Liver (tissue), 8 donors: ENCODE measurements at regions not wholly inside any gene's neighbourhood (a gene's known extent, or its start where the extent isn't known, plus 50 kb on each side); places are given as distances from the start of the nearest gene placed in this dataset.

Source experiments
- DNase-seq: peaks from one replicate; pipeline ENCODE4 v3.0.0-alpha.2; 2017; ENCODE audit warnings: low spot score
- H3K27ac ChIP-seq, 2 donors: one replicate each; pipeline ENCODE4 v1.7.0; 2013; ENCODE audit warnings: inconsistent platforms in 2 of 2, low read length in 2 of 2, control low read depth in 1 of 2, low read depth in 1 of 2, mild to moderate bottlenecking in 1 of 2
- H3K27me3 ChIP-seq, 4 donors: one replicate each; pipeline versions ENCODE4 v1.6.1 to v1.7.0; 2013; ENCODE audit warnings: low read length in 3 of 4, inconsistent platforms in 1 of 4, mild to moderate bottlenecking in 1 of 4, moderate library complexity in 1 of 4; ENCODE audit not compliant: control insufficient read depth in 4 of 4, insufficient read depth in 4 of 4
- H3K36me3 ChIP-seq, 4 donors: one replicate each; pipeline versions ENCODE4 v1.6.1 to v1.7.0; 2013; ENCODE audit warnings: low read length in 3 of 4, mild to moderate bottlenecking in 3 of 4, low read depth in 1 of 4, moderate library complexity in 1 of 4; ENCODE audit not compliant: control insufficient read depth in 4 of 4, insufficient read depth in 3 of 4
- H3K4me1 ChIP-seq, 4 donors: one replicate each; pipeline versions ENCODE4 v1.6.1 to v1.7.0; 2013; ENCODE audit warnings: low read length in 3 of 4, mild to moderate bottlenecking in 3 of 4, moderate library complexity in 1 of 4; ENCODE audit not compliant: control insufficient read depth in 4 of 4, insufficient read depth in 4 of 4
- H3K4me3 ChIP-seq, 3 donors: one replicate each; pipeline versions ENCODE4 v1.6.1 to v1.7.0; 2013; ENCODE audit warnings: low read length in 3 of 3, control low read depth in 1 of 3, low read depth in 1 of 3, mild to moderate bottlenecking in 1 of 3
- H3K9ac ChIP-seq, 2 donors: one replicate each; pipeline ENCODE4 v1.7.0; 2013; ENCODE audit warnings: low read length in 2 of 2, mild to moderate bottlenecking in 2 of 2, moderate library complexity in 2 of 2, control low read depth in 1 of 2, low read depth in 1 of 2
- H3K9me3 ChIP-seq, 4 donors: one replicate each; pipeline versions ENCODE4 v1.6.1 to v1.7.0; 2013; ENCODE audit warnings: low read length in 3 of 4; ENCODE audit not compliant: control insufficient read depth in 4 of 4
- ATF3 ChIP-seq: IDR thresholded peaks from 2 replicates; pipeline ENCODE4 v1.6.1; 2016; ENCODE audit warnings: antibody characterized with exemption
- CTCF ChIP-seq: fragments of 150-350 bp; IDR thresholded peaks from 2 replicates; pipeline ENCODE4 v1.5.1; 2017; ENCODE audit warnings: improper control_type of control experiment, low read depth, low read length; ENCODE audit not compliant: missing input control
- EGR1 ChIP-seq, 2 donors: IDR thresholded peaks; 2 replicates each; pipeline ENCODE4 v1.6.1; 2016 to 2018; ENCODE audit warnings: antibody characterized with exemption in 2 of 2, low read depth in 2 of 2
- FOXA2 ChIP-seq: IDR thresholded peaks from 2 replicates; pipeline ENCODE4 v1.6.1; 2016; ENCODE audit warnings: antibody characterized with exemption
- JUND ChIP-seq, 2 donors: IDR thresholded peaks; 2 replicates each; pipeline ENCODE4 v1.6.1; 2016; ENCODE audit warnings: antibody characterized with exemption in 2 of 2
- MAX ChIP-seq: IDR thresholded peaks from 2 replicates; pipeline ENCODE4 v1.6.1; 2016; ENCODE audit warnings: antibody characterized with exemption
- NR2F2 ChIP-seq: IDR thresholded peaks from 2 replicates; pipeline ENCODE4 v1.6.1; 2016; ENCODE audit warnings: antibody characterized with exemption
- RAD21 ChIP-seq, 2 donors: IDR thresholded peaks; 2 replicates each; pipeline ENCODE4 v1.6.1; 2016; ENCODE audit warnings: antibody characterized with exemption in 2 of 2, mild to moderate bottlenecking in 2 of 2
- REST ChIP-seq: IDR thresholded peaks from 2 replicates; pipeline ENCODE4 v1.6.1; 2016; ENCODE audit warnings: antibody characterized with exemption, mild to moderate bottlenecking
- RXRA ChIP-seq, 2 donors: IDR thresholded peaks; 2 replicates each; pipeline ENCODE4 v1.6.1; 2017 to 2018; ENCODE audit warnings: antibody characterized with exemption in 2 of 2, mild to moderate bottlenecking in 1 of 2
- SP1 ChIP-seq: IDR thresholded peaks from 2 replicates; pipeline ENCODE4 v1.6.1; 2018; ENCODE audit warnings: antibody characterized with exemption, mild to moderate bottlenecking
- TAF1 ChIP-seq: conservative IDR thresholded peaks from 2 replicates; pipeline ENCODE4 v1.6.1; 2016; ENCODE audit warnings: antibody characterized with exemption, mild to moderate bottlenecking
- YY1 ChIP-seq: IDR thresholded peaks from 2 replicates; pipeline ENCODE4 v1.6.1; 2016; ENCODE audit warnings: antibody characterized with exemption, mild to moderate bottlenecking
- WGBS: extraction: QIAGEN DNeasy Blood & Tissue Kit; methylation state at CpG from one replicate; pipeline ENCODE4 v1.1.7; 2013; 5-methylcytosine and 5-hydroxymethylcytosine counted together
- donor health status: healthy.
- donor health status: healthy.
- donor health status: healthy.
- donor health status: healthy.
- donor health status: healthy.

GRCh38 chr14:31942166-31942841 is 134.8 kb upstream of the ARHGAP5 start:
- TF ChIP-seq ATF3 (no peak), RXRA (IDR thresholded peaks at IDR 0.05) (no peak), FOXA2 (no peak), REST (no peak), NR2F2 (no peak), MAX (no peak)
- Histone ChIP-seq H3K9ac (no peak overlapping the region), H3K9me3 (no peaks in the 10 kb centered on the region), H3K36me3 (no peaks in the 10 kb centered on the region), H3K4me3 (no peak overlapping the region), H3K27ac (no peak overlapping the region), H3K27me3 (no peaks in the 10 kb centered on the region), H3K4me1 (no peaks in the 10 kb centered on the region)
- 84% methylated on average over 9 of the region's 9 CpGs for WGBS
- no peak for DNase-seq

GRCh38 chr14:31943217-31943799 is 133.8 kb upstream of the ARHGAP5 start:
- TF ChIP-seq JUND (IDR thresholded peaks at IDR 0.05) (no peak), ATF3 (no peak), EGR1 (IDR thresholded peaks at IDR 0.05; ENCODE audit: low read depth in 2 of 2) (no peak), RAD21 (IDR thresholded peaks at IDR 0.05) (no peak), TAF1 (no peak), SP1 (no peak), FOXA2 (no peak), REST (no peak), NR2F2 (no peak), CTCF (no peak), YY1 (no peak)
- Histone ChIP-seq H3K9ac (no peak overlapping the region), H3K27ac (no peak overlapping the region), H3K36me3 (no peaks in the 10 kb centered on the region), H3K4me1 (no peaks in the 10 kb centered on the region), H3K9me3 (no peaks in the 10 kb centered on the region), H3K27me3 (no peaks in the 10 kb centered on the region), H3K4me3 (no peak overlapping the region)
- 87% methylated on average over 5 of the region's 5 CpGs for WGBS
- no peak for DNase-seq
